Esophagus muscularis mucosa (tissue), 3 donors: ENCODE measurements at regions not wholly inside any gene's neighbourhood (a gene's known extent, or its start where the extent isn't known, plus 50 kb on each side); places are given as distances from the start of the nearest gene placed in this dataset.

Source experiments
- POLR2A ChIP-seq: fragments of 450-650 bp; IDR thresholded peaks from one replicate; pipeline ENCODE4 v1.6.1; 2017; ENCODE audit warnings: antibody characterized with exemption, moderate library complexity, mild to moderate bottlenecking, low read depth
- POLR2AphosphoS5 ChIP-seq, 2 donors: sonication (generic); formaldehyde crosslinking; IDR thresholded peaks; one replicate each; pipeline ENCODE4 v1.6.1; 2017; ENCODE audit warnings: antibody characterized with exemption in 2 of 2
- TF ChIP-seq, protein P1 (sequence below), 3 experiments: fragments of 200-600 bp in 2 of 3; fragments of 450-650 bp in 1 of 3; sonication (generic) in 2 of 3; IDR thresholded peaks; one replicate each; pipeline ENCODE4 v1.5.1; 2017 to 2019; ENCODE audit warnings: antibody characterized with exemption in 3 of 3, mild to moderate bottlenecking in 2 of 3, moderate library complexity in 1 of 3

DNA sequence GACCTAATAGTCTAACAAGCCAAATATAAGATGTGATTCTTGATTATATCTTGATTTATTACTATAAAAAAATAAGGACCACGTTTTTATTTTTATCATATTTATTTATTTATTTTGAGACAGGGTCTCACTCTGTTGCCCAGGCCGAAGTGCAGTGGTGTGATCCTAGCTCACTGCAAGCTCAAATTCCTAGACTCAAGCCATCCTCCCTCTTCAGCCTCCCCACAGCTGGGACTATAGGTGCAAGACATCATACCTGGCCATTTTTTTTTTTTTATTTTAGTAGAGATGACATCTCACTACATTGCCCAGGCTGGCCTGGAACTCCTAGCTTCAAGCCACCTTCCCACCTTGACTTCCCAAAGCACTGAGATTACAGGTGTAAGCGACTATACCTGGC lies 61.0 kb upstream of the LARP1 start:
- TF ChIP-seq, protein P1, sequence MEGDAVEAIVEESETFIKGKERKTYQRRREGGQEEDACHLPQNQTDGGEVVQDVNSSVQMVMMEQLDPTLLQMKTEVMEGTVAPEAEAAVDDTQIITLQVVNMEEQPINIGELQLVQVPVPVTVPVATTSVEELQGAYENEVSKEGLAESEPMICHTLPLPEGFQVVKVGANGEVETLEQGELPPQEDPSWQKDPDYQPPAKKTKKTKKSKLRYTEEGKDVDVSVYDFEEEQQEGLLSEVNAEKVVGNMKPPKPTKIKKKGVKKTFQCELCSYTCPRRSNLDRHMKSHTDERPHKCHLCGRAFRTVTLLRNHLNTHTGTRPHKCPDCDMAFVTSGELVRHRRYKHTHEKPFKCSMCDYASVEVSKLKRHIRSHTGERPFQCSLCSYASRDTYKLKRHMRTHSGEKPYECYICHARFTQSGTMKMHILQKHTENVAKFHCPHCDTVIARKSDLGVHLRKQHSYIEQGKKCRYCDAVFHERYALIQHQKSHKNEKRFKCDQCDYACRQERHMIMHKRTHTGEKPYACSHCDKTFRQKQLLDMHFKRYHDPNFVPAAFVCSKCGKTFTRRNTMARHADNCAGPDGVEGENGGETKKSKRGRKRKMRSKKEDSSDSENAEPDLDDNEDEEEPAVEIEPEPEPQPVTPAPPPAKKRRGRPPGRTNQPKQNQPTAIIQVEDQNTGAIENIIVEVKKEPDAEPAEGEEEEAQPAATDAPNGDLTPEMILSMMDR (IDR thresholded peaks at IDR 0.05), result no peak
- TF ChIP-seq POLR2AphosphoS5 (IDR thresholded peaks at IDR 0.05) (no peak), POLR2A (no peak)
